GM23338 (cell line): ENCODE measurements at regions not wholly inside any gene's neighbourhood (a gene's known extent, or its start where the extent isn't known, plus 50 kb on each side); places are given as distances from the start of the nearest gene placed in this dataset.

Source experiments
- CTCF ChIP-seq, 2 experiments: fragments of 200-600 bp in 1 of 2; sonication (generic) in 1 of 2; conservative IDR thresholded peaks; 2 replicates each; pipeline versions ENCODE4 v1.5.1 to v1.6.1; 2016 to 2017; ENCODE audit warnings: antibody characterized with exemption in 2 of 2, low read depth in 2 of 2, mild to moderate bottlenecking in 2 of 2, moderate library complexity in 1 of 2
- EZH2 ChIP-seq: fragments of 200-600 bp; sonication (generic); IDR thresholded peaks from one replicate; pipeline ENCODE4 v1.8.0; 2017; ENCODE audit warnings: antibody characterized with exemption, mild to moderate bottlenecking, low read depth; ENCODE audit not compliant: unreplicated experiment

- TF ChIP-seq EZH2: no peak
- no peak for TF ChIP-seq CTCF (conservative IDR thresholded peaks at IDR 0.05; ENCODE audit: low read depth in 2 of 2)
Measured at GRCh38 chr12:19967001-19967400, 401.3 kb upstream of the PDE3A start.
